AG20443 (cell line): ENCODE measurements at regions not wholly inside any gene's neighbourhood (a gene's known extent, or its start where the extent isn't known, plus 50 kb on each side); places are given as distances from the start of the nearest gene placed in this dataset.
A peak's percentile ranks its signal among the peaks of the same experiment; 100 is the strongest.
"Not testable (repeated sequence)": the region's sequence is repeated elsewhere in the genome, so short reads cannot be mapped to it uniquely, and the experiment has no call there.

Experiments used
- DNase-seq: peaks from one replicate; pipeline ENCODE4 v3.0.0; 2012; ENCODE audit warnings: low spot score, mixed read lengths

DNA sequence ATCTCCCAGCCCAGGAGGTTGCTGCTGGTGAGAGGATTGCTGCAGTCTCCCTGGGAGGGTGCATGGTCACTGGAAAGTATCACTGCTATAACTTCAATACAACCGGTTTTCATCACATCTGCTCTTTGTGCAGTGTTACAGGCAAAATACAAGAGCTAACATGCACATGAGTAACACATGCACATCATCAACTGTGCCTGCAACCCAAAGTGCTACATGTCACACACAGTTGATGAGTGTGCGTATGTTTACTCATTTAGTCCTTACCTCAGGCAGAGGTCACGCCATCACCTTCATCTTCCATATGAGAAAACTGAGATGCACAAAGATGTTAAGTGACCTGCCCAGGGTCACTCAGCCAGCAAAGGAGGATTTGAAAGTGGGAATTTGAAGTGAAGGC is 277.7 kb downstream of the FAM72C start:
- DNase-seq = no peak

DNA sequence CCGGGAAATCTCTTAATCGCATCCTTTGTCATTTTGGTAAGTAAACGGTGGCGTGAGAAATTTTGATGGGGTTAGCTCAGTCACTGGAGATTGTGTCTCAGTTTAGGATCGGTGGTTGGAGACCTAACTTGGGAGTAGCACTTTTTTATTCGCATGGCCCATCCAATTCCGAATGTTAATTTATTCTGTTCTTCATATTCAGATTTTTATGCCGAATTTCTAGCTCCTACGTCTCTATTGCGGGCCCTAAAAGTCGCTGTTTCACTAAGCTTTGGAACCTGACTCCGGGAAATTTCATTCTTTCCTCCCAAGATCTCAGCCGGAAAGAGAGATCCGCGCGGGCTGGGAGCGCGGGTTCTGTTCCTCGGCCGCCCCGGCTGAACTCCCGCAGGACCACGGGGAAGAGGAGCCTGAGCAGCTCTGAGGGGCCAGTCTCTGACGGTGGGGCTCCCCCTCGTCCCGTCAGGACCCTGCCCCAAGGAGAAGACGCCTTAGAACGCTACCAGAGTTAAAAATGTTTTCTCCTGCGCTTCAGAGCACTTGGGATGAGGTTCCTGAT is 279.7 kb downstream of the FAM72C start:
- no peak for DNase-seq

DNA sequence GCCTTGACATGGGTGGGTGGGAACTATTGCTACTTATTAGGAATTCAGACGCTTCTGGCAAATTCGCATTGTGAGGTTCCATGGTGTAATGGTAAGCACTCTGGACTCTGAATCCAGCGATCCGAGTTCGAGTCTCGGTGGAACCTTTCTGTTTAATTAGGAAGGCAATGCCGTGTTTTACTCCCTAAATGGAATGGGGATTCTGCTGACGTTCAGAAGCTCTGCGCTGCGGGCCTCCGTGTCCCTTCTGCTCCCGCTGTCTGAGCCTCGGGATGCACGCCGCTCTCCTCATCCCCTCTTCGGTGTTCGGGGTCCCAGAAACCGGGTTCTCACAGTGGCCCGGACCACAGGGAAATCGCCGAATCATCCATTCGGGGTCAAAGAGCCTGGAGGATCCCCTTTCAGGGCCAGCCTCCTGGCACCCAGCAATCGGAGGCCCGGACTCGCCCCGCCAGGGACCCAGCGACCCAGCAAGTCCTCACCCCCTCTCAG is 280.3 kb downstream of the FAM72C start:
- no peak for DNase-seq

DNA sequence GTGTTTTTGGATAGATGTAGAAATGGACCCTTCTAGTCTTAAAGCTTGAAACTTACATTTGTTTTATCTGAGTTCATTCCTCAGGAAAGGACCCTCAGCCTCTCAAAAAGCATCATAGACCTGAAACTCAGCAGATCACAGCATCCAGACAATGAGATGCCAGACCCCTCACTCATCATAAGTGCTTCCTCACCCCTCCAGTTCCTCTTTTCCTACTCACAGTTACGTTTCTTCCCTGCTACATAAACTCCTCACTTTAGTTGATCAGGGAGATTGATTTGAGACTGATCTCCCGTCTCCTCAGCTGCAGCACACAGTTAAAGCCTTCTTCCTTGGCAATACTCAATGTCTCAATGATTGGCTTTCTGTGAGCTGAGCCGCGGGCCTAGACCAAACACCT is 282.0 kb downstream of the FAM72C start:
- no peak for DNase-seq

DNA sequence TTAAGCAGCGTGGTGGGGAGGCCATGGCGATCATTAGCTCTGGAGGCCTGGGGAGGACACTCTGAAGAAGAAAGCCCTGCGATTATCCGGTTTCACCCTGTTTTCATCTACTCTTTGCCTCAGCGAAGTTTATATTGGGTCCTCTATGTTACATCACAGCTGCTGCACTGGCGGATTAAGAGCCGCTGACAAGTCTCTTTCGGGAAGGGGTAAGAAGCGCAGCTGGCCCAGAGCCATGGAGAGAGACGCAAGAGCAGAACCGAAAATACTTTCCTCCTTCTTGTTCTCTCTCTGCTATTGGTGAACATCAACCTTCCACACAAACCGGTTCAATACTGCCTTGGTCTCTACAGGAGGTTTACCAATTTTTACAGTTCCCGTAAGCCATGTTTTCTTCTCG is 291.5 kb downstream of the FAM72C start:
- DNase-seq = no peak

DNA sequence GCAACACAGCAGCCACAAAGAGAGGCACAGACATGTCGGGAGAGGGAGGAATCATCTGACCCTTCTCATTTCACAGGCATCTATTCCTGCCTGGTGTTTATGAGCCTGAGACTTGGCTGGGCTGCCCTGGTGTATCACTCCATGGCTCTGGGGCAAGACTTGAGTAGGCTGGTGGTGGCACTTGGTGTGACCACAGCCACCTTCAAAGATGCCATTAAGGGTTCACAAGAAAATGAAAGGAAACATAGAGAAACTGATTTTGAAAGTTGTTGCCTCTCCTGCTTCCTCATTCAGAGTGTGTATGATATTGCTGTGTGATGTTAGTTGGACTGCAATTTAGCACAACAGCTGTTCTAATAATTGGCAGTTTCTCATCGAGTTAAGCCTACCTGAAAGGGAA is 298.8 kb downstream of the FAM72C start:
- DNase-seq = no peak

DNA sequence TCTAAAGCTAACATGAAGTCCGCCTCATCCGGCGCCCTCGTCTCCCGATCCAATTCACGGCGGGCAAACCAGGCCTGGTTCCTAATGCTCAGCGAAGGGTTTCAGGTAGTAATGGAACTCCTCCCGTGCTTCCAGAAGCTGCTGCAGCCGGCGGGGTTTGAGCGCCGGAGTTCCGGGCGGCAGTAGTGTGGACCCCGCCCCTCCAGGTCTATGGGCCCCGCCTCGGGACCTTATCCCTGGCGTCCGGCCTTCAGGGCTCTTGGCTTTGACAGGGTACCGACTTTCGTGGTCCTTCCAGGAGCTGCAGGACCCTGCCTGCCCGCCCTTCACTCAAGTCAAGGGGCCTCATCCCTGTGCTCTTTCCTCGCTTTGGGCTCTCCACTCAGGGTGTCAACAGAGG is 304.1 kb downstream of the FAM72C start:
- no peak for DNase-seq

DNA sequence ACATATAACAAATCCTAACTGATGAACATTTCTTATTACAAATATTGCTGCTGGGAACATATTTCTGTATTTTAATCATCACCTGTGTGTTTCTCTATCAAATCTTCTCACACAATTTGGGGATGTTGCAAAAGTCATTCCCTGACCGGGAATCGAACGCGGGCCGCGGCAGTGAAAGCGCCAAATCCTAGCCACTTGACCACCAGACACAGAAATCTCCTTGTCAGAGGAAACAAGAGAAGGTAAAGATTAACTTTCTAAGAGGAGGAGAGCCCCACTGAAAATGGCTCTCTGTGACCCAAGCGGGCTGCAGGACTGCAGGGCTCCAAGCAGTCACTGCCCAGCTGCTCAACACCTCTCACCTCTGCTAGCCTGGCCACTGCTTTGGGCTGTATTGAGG is 304.9 kb downstream of the FAM72C start:
- no peak for DNase-seq

DNA sequence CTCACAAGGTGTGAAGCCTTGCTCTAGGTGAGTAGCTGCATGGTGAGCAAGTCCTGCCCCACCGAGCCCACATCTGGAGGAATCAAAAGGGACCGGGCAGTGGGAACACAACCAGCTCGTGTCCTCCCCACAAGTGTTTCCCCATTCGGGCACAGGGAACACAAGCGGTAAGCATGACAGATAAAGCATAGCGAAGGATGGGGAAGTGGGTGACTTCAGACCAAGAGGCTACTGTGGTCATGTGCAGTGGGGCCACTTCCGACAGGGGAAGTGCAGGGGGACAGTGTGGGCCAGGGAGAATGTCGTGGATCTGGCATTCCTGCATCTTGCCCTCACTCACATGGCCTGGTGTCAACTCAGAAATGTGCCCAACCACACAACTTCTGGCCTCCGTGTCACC is 306.2 kb downstream of the FAM72C start:
- DNase-seq = no peak

DNA sequence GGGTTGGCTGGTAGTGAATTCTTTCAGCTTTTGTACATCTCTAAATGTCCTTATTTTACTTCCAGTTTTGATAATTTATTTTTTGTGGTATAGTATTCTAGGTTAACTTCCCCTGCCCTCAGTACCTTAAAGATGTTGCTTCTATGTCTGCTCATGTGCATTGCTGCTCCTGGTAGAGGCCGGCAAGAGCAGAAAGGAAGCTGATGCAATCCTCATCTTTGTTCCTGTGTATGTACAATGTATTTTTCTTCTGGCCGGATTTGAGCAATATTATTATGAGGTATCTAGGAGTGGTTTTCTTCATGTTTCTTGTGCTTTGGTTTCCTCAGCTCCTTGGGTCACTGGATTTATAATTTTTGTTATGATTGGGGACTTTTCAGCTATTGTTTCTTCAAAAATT is 308.7 kb downstream of the FAM72C start:
- DNase-seq = not testable (repeated sequence)

DNA sequence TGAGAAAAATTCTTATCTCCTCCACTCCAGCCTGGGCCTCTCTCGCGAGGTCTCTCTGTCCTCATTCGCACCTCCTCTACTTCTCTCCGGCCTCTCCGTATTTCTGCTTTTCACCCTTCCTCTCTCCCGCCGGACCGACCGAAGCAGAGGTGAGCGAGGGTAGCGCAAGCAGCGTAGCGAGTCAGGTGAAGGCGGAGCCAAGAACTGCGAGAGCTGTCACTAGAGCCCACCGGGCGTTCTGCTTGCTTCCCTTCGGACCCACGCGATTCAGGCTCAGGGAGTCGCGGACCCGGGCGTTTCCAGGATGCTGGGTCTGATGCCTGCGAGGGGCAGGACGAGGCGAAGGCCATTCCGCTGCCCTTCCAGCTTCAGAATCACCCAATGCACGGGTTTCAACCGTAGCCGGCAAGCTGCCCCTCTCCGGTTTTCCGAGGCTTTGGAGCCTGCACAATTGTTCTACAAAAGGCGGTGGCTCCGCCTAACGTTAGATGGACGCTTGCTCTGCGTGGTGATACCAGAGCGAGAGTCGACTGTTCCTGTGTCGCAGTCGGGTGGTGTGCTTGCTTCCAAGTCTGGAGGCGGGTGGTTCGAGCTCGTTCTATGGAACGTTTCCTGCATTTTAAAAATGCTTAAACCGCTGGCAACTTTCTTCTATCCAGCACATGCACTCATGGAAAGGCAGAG is 310.2 kb downstream of the FAM72C start:
- peak; percentile 18 for DNase-seq

DNA sequence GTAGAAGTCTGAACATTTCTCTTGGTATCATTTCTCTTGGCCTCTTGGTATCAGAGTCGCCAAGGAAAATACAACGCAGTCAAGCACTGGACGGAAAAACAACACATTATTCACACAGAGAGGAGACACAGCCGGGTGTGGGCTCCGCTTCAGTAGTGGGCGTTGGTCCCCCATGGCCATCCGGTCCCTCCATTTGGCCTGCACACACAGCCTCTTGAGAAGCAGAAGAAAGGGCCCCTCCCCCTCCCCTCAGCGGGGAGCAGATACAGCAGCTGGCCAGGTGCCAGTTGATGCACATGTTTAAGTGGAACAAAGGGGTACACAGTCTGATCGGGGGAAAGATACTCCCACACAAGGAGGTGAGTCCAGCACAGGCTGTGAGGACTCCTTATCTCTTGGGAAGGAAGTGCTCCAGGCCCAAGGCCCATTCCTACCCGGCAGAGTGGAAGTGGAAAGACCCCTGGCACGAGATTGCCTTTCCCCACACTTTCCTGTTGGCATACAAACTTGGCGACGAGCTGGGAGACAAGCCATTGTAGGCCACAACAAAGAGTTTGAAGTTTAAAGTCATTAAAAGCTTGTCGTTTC is 311.3 kb downstream of the FAM72C start:
- no peak for DNase-seq

DNA sequence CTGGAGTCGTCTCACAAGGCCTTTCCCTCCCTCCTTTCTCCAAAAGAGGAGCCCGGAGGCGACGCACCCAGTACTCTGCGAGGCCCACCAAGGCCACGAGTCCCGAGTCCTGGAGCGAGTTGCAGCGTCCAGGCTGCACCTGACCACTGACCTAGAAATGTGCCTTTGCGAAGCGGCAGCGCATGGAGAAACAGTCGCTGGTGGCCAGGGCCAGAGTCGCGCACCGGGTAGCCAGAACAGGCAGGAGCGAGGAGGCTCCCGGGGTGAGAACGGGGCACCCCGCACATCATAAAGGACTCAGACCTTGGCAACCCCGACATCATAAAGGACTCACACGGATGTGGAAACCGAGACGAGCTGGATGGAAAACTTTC is 318.4 kb downstream of the FAM72C start:
- no peak for DNase-seq

DNA sequence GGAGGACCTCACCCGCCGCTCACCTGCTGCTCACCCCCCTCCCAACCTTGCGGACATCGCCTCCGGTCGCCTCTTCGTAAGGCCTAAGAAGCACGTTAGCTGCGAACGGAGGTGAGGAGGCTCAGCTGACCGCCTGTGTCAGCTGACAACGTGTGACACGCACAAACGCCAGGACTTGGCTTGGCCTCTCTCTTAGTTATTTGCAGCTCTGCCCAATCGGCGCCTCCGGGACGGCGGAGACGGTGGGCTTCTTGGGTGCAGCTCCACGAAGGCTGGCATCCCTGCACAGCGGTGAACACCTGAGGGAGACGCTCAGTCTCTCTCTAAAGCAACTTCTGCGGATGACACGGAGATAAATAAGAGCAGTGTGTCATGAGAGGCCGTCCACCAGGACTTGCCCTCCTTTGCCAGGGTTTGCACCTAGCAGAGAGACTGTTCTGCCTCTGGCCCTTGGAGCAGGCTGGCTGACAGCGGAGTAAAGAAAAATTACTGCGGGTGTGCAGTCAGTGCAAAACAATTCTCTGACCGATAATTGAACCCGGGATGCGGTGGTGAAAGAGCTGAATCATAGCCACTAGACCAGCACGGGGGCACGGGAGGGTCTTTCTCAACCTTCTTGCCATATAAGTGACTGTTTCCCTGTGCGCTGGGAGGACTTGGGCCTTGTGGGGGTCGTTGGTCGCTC is 318.9 kb downstream of the FAM72C start:
- peak; percentile 20 for DNase-seq

DNA sequence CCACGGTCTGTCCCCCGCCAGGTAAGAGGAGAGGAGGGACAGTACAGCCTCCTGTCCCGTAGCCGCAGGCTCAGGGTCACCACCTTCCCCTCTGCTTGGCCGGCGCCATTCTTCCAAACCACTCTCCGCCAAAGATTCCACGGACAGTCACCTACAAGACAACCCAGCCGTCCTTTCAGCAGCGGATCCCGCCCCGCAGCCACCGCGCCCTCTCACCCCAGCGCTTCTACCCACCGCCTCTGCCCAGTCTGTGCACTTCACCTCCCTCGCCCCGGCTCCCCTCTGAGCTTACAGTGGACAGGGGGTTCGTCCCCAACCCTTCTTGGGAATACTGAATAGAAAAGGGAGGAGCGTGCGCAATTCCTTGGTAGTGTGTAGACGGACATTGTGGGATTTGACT is 319.6 kb downstream of the FAM72C start:
- DNase-seq = no peak

DNA sequence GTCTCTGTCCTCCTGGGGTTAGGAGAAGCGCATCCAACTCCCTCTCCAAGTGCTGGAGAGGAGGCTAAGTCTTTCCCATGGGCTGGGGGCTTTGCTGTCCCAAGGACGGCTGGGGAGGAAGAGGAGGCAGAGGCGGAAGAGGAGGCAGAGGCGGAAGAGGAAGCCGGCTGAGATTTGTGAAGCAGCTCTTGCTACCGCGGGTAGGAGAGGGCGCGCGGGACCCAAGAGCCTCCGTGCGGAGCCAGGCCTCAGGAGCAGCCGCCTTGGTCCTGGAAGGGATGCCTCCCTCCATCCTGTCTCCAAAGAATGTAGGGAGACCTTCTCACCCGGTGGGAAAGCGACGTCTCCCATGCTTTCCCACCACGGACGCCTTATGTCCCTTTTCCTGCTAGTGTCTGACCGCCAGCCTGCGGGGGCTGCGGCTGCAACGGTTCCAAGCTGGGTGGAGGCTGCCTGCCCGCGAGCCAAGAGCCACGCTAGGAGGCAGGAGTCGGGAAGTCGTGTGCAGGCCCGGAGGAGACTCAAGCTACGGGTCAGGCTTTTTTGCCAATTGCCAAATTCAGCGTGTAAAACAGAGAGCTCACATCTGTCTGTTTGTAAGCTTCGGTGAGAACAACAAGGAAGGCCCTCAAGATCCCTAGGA is 320.3 kb downstream of the FAM72C start:
- DNase-seq = no peak

DNA sequence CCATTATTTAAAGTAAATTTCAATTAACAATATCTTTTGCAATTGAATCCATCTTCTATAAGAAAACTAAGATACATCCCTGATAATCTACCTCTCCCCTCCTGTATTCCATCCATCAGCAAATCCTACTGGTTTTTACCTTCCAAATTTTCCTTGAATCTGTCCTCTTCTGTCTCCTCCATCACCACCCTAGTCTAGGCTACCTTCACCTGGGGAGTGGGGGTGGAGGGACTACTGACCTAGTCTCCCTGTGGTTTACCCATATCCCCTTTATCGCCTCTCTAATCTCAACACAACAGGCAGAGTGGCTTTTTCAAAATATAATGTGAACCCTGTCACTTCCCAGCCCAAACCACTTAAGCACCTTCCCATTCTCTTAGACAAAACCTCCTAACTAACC is 327.8 kb downstream of the FAM72C start:
- DNase-seq = not testable (repeated sequence)

DNA sequence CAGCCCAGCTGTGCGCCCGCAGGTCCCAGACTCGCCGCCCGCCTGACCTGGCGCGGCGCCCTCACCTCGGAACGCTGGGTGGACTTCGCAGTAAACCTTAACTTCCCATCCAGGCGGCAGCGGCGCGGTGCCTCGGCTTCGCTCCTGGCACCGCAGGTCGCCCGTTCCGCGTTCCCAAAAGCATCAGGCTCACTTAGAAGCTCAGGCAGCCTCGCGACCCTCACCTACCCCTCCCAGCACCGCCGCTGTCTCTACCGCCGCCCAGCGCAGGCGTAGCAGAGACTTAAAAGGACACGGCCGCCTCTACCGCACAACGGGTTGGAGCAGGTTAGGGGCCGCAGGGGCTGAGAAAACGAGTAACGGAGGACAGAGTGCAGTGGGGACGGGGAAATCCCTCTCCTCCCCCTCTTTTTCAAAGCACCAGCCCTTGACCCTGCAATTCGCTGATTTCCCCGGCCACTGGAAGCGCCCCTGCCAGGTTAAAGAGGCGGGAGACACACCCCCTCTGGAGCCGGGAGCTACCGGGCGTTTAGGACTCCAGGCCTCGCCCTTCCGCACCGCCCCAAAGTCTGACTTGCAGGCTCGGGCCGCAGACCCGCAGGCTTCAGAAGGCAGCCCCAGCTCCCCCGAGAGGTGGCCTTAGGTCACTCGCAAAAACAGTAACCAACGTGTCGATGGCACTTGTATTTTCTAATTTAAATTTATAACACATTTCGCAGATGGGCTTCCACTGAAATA is 328.5 kb downstream of the FAM72C start:
- DNase-seq = no peak

DNA sequence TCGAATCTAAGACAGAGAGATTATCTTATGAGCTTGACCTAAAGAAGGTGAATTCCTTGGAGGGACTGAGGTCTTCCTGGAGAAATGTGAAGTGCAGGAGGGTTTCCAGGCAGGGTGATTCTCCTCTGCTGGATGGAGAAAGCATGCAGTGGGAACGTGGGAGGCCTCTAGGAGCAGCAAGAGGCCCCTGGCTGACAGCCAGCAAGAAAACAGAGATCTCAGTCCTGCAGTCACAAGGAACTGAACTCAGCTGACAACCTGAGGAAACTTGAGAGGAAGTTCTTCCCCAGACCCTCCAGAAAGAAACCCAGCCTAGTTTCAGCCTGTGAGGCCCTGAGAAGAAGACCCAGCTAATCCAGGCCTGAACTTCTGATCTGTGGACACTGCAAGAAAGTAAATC is 345.9 kb downstream of the FAM72C start:
- no peak for DNase-seq

DNA sequence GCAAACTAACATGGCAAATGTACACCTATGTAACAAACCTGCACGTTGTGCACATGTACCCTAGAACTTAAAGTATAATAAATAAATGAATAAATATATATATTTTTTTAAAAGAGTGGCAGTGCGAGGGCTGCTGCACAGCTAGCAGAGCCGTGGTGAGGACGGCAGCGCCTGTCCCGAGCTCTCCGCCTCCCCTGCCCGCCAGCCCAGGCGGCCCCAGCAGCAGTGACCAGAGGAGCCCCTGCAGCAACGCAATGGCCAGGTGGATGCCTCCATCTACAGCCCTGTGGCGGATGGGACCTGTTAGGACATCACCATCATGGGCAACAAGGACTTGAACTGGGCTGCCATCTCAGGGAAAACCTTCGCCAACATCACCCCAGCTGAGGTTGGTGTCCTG is 351.9 kb downstream of the FAM72C start:
- DNase-seq = no peak

DNA sequence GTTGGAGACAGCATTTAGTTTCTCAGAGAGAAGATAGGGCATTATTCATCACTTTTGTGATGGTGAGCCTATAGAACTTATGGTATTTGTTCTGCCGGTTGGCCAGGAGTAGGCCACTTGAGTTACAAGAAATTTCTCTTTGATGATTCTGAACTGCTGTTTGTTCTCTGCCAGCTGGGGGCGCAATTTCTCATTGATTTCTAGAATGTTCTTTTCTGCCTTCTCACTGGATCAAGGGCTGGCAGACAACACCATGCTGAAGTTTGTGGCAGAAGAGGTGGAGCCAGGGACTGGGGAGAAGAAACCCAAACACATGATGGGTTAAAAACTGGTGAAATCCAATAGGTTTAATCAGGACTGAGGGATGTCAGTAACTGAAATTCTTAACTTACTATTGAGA is 360.6 kb downstream of the FAM72C start:
- DNase-seq = no peak

DNA sequence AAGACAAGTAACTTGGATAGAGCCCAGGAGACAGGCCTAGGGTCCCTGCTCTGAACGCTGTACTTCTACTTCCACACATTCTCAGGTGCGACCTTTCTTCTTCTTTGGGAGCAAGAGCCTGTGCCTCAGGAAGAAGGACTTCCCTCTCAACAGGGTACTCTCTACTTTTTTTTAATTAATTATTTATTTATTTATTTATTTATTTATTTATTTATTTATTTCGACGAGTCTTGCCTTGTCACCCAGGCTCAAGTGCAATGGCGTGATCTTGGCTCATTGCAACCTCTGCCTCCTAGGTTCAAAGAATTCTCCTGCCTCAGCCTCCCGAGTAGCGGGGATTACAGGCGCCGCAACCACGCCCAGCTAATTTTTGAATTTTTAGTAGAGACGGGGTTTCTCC is 361.6 kb downstream of the FAM72C start:
- DNase-seq = no peak
